ENCODE measurements at regions not wholly inside any gene's neighbourhood (a gene's known extent, or its start where the extent isn't known, plus 50 kb on each side); places are given as distances from the start of the nearest gene placed in this dataset.

DNA sequence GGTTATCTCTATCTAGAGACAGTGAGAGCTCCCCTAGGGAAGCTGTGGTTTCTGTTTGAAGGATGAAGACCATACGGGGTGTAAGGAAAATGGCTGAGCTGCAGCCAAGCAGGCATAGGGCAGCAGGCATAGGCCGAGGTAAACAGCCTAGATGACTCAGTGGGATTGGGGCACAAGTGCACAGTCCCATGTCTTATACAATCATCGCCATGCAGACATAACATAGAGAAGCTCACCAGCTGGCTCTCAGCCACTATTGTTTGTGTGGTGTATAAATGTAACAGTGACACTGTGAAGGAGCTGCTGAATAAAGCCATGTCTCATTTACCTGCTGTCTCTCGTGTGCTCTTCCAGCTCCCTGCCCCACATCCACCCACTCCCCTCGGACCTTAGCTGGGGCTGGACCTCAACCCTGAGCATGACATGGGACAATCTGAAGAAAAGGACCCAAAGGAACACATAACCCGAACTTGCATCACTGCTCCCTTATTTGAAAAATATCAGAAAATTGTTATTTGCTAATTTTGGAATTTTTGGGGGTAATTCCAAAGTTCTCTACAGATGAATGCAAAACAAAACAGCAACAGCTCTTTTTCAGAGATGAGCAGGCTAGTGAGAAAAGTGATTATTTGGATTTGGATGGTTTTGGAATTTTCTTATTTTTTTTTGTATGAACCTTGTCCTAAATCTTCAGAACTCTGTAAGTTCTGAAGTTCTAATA is 582.7 kb downstream of the REEP3 start:
- peaks cover 4% of the 10 kb centered on the region for H3K4me1 Mint-ChIP-seq

DNA sequence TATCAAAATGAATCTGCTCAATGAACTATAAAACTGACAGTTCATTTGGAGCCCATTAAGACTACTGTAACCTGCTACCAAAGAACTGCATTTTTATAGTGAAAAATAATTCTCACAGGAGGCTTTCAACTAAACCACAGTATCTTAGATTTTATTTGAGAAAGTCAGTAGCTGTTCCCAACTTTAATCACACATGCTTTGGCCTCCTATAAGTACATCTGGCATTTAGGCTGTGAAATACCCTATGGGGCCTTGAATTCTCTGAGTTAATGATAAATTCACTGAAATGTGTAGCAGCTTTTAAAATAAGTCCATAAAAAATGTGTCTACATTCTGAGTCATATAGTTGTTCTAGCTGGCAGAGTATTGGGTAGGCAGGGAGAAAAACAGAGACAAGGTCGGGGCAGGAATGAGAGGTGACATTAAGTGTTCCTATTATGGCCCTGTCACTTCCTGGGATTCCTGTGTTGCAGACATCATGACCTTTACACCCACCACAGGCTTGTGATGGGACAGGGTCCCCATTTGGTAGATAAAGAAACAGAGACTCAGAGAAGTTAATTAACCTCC is 588.8 kb downstream of the REEP3 start:
- H3K27ac Mint-ChIP-seq: no peak overlapping the region
- H3K4me3 Mint-ChIP-seq: no peak overlapping the region
- H3K4me1 Mint-ChIP-seq: peaks cover 11% of the 10 kb centered on the region
- TF ChIP-seq, protein P1, sequence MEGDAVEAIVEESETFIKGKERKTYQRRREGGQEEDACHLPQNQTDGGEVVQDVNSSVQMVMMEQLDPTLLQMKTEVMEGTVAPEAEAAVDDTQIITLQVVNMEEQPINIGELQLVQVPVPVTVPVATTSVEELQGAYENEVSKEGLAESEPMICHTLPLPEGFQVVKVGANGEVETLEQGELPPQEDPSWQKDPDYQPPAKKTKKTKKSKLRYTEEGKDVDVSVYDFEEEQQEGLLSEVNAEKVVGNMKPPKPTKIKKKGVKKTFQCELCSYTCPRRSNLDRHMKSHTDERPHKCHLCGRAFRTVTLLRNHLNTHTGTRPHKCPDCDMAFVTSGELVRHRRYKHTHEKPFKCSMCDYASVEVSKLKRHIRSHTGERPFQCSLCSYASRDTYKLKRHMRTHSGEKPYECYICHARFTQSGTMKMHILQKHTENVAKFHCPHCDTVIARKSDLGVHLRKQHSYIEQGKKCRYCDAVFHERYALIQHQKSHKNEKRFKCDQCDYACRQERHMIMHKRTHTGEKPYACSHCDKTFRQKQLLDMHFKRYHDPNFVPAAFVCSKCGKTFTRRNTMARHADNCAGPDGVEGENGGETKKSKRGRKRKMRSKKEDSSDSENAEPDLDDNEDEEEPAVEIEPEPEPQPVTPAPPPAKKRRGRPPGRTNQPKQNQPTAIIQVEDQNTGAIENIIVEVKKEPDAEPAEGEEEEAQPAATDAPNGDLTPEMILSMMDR (IDR thresholded peaks at IDR 0.05; ENCODE audit: unreplicated experiment): no peak
- no peaks in the 10 kb centered on the region for H3K9me3 Mint-ChIP-seq
- no peaks in the 10 kb centered on the region for H3K36me3 Mint-ChIP-seq
- H3K27me3 Mint-ChIP-seq (ENCODE audit: low read depth): peaks cover 1% of the 10 kb centered on the region
- DNase-seq (ENCODE audit: low spot score in 2 of 2, unreplicated experiment in 2 of 2): no peak

More for the DNA sequence above, 582.7 kb downstream of the REEP3 start:
- Mint-ChIP-seq H3K4me3 (no peak overlapping the region), H3K27ac (no peak overlapping the region), H3K9me3 (no peaks in the 10 kb centered on the region), H3K27me3 (ENCODE audit: low read depth) (no peaks in the 10 kb centered on the region), H3K36me3 (no peaks in the 10 kb centered on the region)
- DNase-seq (ENCODE audit: low spot score in 2 of 2, unreplicated experiment in 2 of 2): no peak
- TF ChIP-seq, protein P1 (IDR thresholded peaks at IDR 0.05; ENCODE audit: unreplicated experiment): no peak

DNA sequence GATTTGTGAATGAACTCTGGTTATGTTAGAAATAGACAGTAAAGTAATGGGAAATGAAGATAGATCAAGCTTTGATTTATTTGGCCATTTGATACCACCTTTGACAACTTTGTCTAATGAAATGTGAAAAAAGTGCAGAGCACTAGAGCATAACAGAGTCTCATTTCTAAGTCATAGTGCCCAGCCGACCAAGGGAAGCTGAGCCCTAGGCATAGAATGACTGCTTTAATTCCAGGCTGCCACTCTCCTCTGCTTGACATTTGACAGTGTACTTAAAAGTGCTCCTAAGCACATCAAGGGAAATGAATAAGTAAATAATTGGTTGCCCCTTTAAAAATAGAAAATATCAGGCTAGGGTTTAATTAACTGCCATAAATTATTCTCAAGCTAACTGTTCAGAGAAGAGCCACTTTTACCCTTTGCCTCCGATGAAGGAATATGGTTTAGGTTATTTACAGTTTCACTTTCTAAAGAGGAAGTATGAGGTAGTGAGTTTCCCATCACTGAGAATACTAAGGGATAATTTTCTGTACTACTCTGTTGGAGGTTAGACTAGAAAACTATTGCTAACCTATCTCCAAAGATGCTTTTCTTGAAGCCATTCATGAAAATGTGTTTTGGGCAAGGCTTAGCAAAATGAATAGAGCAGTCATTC is 591.6 kb downstream of the REEP3 start:
- Mint-ChIP-seq H3K4me1 (peaks cover 7% of the 10 kb centered on the region), H3K9me3 (no peaks in the 10 kb centered on the region), H3K27me3 (ENCODE audit: low read depth) (peaks cover 1% of the 10 kb centered on the region), H3K4me3 (no peak overlapping the region), H3K27ac (no peak overlapping the region), H3K36me3 (no peaks in the 10 kb centered on the region)
- TF ChIP-seq, protein P1 (IDR thresholded peaks at IDR 0.05; ENCODE audit: unreplicated experiment): no peak
- DNase-seq (ENCODE audit: low spot score in 2 of 2, unreplicated experiment in 2 of 2): no peak

DNA sequence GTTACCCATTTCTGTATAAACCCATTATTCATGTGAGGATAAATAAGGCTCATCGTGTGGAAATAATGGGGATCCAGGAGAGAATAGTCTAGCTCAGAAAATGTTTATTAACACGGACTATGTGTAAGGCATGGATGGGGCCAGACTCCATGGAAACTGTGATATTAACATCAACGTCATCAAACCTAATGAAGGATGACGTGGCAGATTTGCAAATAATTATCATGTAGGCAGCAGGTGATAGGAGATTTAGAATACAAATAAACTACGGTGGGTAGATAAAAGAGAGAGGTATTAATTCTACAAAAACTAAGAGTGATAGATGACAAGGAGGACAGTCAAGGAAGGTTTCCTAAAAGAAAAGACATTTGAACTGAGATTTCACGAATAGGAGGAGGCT is 592.2 kb downstream of the REEP3 start:
- no peak overlapping the region for H3K4me3 Mint-ChIP-seq
- peaks cover 1% of the 10 kb centered on the region for H3K27me3 Mint-ChIP-seq (ENCODE audit: low read depth)
- peaks cover 7% of the 10 kb centered on the region for H3K4me1 Mint-ChIP-seq
- no peaks in the 10 kb centered on the region for H3K36me3 Mint-ChIP-seq
- H3K9me3 Mint-ChIP-seq: no peaks in the 10 kb centered on the region
- no peak for DNase-seq (ENCODE audit: low spot score in 2 of 2, unreplicated experiment in 2 of 2)
- TF ChIP-seq, protein P1 (IDR thresholded peaks at IDR 0.05; ENCODE audit: unreplicated experiment): no peak
- H3K27ac Mint-ChIP-seq: no peak overlapping the region

DNA sequence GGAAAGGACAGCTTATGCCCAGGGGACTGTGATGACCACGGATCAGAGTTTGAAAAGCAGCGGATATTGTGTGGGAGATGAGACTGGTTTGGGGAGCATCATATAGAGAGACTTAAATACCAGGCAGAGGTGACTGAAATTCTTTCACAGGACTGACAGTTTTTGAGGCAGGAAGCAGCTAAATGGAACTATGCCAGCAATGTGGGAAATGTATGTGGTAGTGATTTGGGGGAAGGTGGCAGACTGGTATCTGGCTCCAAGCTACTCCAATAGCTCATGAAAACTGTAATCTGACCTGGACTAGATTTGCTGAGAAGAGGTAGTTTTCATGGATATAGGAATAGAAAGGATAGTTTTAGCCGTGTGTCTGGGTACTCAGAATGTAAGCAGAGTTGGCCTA is 592.6 kb downstream of the REEP3 start:
- peaks cover 7% of the 10 kb centered on the region for H3K4me1 Mint-ChIP-seq
- H3K9me3 Mint-ChIP-seq: no peaks in the 10 kb centered on the region
- TF ChIP-seq, protein P1 (IDR thresholded peaks at IDR 0.05; ENCODE audit: unreplicated experiment): no peak
- DNase-seq (ENCODE audit: low spot score in 2 of 2, unreplicated experiment in 2 of 2): no peak
- H3K27me3 Mint-ChIP-seq (ENCODE audit: low read depth): peaks cover 1% of the 10 kb centered on the region
- no peaks in the 10 kb centered on the region for H3K36me3 Mint-ChIP-seq
- H3K4me3 Mint-ChIP-seq: no peak overlapping the region
- H3K27ac Mint-ChIP-seq: no peak overlapping the region

Measured in mesothelial cell of epicardium (in vitro differentiated cells).